ENCODE measurements at regions not wholly inside any gene's neighbourhood (a gene's known extent, or its start where the extent isn't known, plus 50 kb on each side); places are given as distances from the start of the nearest gene placed in this dataset.

DNA sequence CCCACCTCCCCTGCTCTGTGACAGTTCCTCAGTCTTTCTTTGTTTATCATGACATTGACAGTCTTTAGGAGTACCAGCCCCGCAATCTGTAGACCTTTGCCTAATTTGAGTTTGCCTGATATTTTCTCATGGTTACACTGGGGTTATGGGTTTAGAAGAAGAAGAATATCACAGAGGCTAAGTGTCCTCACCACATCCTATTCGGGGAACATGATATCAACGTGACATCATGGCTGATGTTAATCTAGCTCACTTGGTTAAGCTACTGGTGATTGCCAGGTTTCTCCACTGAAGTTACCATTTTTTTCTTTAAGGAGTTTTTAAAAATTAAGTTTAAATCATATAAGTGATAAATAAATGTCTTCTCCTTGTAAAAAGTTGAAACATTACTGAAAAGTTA is 127.5 kb downstream of the CEP57L1 start:
- no peak overlapping the region for H3K27ac Mint-ChIP-seq
- intact Hi-C loops (cut with micrococcal nuclease), result no loop called here
- peaks cover 24% of the 10 kb centered on the region for H3K4me1 Mint-ChIP-seq (ENCODE audit: low read depth)
- H3K9me3 Mint-ChIP-seq, result no peaks in the 10 kb centered on the region
- no peaks in the 10 kb centered on the region for H3K36me3 Mint-ChIP-seq (ENCODE audit: low read depth)
- H3K4me3 Mint-ChIP-seq, result no peak overlapping the region
- no peaks in the 10 kb centered on the region for H3K27me3 Mint-ChIP-seq

GRCh38 chr6:109221543-109222195 is 126.4 kb downstream of the CEP57L1 start:
- peaks cover 29% of the 10 kb centered on the region for H3K4me1 Mint-ChIP-seq (ENCODE audit: low read depth)
- no peaks in the 10 kb centered on the region for H3K36me3 Mint-ChIP-seq (ENCODE audit: low read depth)
- no peaks in the 10 kb centered on the region for H3K9me3 Mint-ChIP-seq
- H3K27me3 Mint-ChIP-seq, result no peaks in the 10 kb centered on the region
- intact Hi-C loops (cut with micrococcal nuclease), result no loop called here
- no peak overlapping the region for H3K4me3 Mint-ChIP-seq
- no peak overlapping the region for H3K27ac Mint-ChIP-seq

Data from dendritic cell treated with granulocyte-macrophage colony-stimulating factor and Interleukin-4, amounts not matched to agents 40 ng/mL and 50 ng/mL, for 4 days (primary cell).